ENCODE measurements at regions not wholly inside any gene's neighbourhood (a gene's known extent, or its start where the extent isn't known, plus 50 kb on each side); places are given as distances from the start of the nearest gene placed in this dataset.

- TF ChIP-seq CTCF (IDR thresholded peaks at IDR 0.05) (no peak), TCF7L2 (IDR thresholded peaks at IDR 0.05; ENCODE audit: low read depth, low read length) (no peak), POLR2AphosphoS5 (IDR thresholded peaks at IDR 0.05; ENCODE audit: low read depth, low read length) (no peak), REST (IDR thresholded peaks at IDR 0.05; ENCODE audit: insufficient read depth in 1 of 2, low read depth in 2 of 2, low read length in 1 of 2) (no peak)
Observed at GRCh38 chrX:150228431-150228830, 134.7 kb upstream of the MAMLD1 start.

Measured in Panc1 (cell line).